GM19372 (cell line): ENCODE measurements at regions not wholly inside any gene's neighbourhood (a gene's known extent, or its start where the extent isn't known, plus 50 kb on each side); places are given as distances from the start of the nearest gene placed in this dataset.
"Not testable (repeated sequence)": the region's sequence is repeated elsewhere in the genome, so short reads cannot be mapped to it uniquely, and the experiment has no call there.

ENCODE experiments used
- ATAC-seq: cut with Tn5 transposase; IDR thresholded peaks from one replicate; pipeline ENCODE4 v1.9.1; 2021; ENCODE audit warnings: mild to moderate bottlenecking, low read depth, moderate library complexity; ENCODE audit not compliant: unreplicated experiment

DNA sequence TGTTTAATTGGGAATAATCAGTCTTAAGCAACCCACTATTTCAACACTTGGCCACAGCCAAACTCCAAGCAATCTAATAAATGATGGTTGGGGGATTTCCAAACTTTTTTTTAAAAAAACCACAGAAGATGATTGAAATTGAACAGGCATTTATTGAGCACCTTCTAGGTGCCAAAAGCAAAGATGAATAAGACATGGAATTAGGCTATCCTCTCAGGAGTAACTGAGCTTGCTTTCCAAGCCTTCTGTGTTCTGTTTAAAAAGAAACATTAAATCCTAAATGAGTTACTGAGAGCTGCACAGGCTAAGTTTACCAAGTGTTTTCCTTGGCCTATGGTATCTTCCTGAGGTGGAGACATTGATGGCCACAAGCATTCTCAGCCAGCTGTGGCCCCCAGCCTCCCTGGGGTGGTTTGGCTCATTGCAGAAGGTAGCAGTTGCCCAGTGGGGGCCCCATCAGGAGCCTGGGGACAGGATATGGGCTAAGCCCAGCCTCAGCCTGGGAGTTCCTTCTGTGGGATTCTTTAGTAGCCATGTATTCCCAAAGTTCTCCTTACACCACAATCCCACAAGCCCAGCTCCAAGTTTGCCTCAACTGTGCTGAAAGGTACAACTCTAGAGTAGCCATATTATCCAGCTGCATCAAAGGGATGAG lies 174.3 kb downstream of the C1D start:
- no peak for ATAC-seq

DNA sequence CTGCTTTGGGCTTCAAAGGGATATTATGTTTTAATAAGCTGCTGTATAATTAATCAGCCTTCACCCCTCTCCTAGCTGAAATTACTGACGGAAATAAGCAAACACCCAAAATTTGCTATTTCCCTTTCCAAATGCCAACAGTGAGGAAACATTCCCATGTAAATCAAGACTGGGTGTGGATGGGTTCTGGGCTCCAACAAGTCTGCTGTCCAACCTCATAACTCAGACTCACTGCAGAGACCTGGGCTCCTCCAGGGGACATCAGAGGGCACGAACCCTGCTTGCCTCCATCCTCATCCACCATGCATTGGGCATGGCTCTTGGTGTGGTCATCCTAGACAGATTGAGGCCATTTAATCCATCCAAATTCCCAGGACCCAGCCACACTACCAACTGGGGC lies 173.7 kb downstream of the C1D start:
- no peak for ATAC-seq

DNA sequence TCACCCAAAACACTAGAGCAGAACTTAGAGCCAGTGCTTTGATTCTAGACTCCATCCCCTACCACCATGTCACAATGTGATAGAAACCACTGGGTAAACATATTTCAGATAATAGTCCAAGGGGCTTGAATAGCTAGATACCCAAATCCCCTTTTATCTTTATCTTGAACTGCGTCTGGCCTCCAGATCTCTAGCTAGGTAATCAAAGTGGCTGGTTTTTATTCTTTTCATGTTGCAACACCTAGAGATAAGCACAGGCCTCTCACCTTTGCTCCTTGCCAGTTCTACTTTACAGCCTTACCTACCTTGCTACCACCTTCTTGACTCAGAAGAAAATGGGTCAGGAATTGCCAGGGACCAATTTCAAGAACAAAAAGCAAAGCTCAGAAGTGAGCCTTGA lies 171.2 kb downstream of the C1D start:
- ATAC-seq = no peak

DNA sequence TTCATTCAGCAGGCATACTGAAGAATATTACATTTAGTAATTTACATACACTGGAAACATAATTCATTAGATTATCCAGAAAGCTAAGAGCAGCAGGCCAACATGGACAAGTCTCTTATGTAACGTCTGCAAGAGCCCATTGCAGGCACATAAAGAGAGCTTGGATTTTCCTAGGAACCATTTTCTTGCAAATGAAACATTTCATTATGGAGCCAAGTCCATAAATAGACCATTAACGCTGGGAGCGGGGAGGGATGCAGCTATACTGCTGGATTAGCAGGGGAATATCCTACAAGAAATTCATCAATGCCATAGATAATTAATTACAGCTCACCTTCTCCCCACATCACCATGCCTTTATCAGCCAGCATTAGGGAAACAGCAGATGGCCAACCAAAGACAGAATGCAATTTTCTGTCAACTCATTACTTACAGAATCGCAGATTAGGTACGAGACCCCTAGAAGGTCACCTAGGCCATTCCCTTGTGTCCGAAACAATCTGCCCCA lies 170.4 kb downstream of the C1D start:
- no peak for ATAC-seq

DNA sequence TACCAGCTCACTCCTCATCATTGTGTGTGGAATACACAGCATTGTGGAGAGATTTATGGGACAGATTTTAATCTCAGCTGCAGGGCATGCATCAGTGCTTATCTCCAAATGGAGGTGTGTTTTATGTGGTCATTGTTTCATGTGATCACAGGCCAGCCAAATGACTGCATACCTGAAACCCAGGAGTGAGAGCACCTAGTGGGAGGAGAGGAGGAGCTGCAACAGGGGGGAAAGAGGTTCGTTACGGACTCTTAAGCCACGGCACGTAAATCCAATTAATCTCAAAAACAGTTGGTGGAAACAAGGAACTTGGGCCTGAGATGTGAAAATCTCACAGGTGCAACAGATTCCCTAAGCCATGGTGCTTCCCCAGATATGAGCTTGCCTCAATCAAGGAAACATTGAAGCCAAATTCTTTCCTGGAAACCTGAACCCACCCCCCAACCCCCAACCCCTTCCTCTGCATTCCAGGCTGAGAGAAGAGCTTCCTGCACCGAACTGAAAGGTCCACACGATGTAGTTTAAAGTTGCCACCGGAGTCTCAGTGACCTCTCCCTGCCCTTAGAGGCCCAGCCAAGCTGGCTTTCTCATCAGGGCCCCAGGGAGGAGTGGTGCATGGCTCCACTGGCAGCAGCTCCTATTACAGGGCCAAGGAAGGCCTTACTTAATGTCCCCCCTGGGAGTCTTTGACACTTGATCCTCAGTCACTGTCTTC lies 167.4 kb downstream of the C1D start:
- ATAC-seq = no peak

DNA sequence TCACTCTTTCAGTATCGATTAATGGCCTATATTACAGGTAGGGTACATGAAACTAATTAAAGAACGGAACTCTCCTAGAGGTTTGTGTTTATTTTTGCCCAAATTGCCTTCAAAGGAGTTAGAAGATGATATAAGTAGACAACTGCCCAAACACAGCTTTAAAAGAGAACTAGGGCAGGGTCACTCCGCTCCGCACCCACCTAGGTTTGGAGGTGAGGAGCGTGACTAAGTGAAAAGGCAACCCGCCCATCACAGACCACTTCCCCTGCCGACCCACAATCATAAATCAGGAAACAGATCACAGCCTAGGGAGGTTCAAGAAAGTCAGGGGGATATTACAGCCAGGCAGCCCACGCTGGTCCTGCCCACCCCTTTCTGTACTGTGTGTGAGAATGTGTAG lies 166.7 kb downstream of the C1D start:
- no peak for ATAC-seq

DNA sequence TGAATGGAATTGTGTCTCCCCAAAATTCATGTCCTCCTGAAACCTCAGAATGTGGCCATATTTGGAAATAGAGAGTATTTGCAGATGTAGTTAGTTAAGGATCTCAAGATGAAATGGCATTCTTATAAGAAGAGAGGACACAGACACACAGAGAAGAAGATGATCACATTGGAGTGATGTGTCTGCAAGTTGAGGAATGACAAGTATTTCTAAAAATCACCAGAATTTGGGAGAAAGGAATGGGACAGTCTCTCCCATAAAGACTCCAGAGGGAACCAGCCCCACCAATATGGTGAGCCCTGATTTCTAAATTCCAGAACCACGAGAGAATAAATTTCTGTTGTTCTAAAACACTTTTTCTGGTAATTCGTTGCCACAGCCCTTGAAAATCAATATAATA lies 166.3 kb downstream of the C1D start:
- no peak for ATAC-seq

DNA sequence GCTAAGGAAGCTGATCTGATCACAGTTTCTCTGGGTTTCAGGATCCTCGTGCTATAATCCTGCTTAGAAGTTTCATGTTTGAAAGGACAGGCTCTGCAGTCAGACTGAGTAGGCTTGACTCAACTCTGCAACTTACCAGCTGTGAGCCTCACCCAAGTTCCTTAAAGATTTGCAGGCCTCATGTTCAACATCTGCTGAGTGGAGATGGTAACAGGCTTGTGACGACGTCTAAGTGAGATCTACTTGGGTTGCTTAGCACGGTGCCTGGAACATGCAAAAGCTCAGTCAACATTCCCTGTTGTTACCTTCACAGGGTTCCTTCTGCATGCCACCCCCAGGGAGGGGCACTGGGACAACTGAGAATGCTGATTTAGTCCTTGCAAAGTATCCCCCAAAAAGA lies 164.2 kb downstream of the C1D start:
- no peak for ATAC-seq

DNA sequence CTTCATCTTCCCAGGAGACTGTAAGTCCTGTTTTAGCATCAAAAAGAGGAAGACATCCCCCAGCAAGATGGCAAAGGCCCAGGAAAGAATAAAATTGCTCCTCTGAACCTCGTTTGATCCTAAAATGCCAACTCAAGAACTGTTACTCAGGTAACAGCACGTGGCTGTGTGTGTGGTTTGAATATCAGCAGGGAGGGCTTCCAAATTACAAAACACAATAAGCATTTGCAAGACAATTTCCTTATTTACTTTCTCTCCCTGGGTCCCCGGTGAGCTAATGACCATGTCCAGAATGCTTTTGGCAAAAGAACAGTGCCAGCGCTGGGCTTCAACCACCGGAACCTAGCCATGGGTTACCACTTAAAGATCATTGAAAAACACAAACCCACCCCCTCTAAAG lies 163.6 kb downstream of the C1D start:
- no peak for ATAC-seq

DNA sequence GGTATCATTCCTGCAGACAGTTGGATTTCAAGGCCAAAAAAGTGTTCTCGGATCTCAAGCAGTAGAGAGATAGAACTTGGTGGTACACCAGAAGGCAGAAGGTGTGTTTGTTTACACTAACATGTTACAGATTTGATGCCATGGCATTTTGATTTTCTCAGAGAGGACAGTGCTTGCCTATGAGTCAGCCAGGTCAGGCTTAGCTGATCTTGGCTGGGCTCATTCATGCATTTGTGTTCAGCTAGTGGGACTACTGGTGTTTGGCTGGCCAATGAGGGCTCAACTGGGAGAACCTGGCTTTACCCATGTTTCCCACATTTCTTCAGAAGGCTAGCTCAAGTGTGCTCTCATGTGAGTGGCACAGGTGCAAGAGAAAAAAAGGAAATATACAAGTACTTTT lies 162.0 kb downstream of the C1D start:
- ATAC-seq = no peak

DNA sequence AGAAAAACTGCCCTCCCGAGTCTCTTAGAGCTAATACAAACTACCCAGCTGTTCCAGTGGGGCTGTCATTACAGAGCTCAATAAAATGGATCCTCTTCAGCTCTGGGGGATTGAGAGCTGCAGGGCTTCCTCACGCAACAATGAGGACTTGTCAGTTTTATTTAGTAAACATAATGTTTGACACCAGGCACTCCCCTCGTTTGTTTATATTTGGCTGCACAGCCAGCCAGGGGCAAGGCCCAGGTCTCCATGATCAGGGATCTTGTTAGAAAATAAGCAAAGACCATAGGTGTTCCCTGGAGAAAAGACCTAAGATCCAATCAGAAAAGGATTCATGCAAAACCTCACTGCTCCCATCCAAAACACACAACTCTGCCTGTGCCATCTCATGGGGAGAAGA lies 158.2 kb downstream of the C1D start:
- ATAC-seq = no peak

DNA sequence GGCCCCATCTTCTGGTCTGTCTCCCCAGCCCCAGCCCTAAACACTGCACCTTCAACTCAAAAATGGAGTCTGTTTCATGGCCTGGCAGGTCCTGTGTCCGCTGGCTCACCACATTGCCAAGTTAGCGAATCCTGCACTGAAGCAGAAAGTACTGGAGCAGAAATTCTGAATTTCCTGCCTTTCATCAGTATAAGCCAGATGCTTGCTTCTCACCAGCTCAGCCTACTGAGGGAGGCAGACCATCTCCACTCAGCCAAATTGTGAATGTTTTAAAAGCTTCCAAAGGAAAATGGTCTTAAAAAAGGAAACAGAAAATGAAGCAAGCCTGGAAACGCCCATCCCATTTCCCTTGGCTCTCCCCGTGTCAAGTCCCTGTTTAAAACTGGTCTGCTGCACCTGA lies 157.8 kb downstream of the C1D start:
- no peak for ATAC-seq

DNA sequence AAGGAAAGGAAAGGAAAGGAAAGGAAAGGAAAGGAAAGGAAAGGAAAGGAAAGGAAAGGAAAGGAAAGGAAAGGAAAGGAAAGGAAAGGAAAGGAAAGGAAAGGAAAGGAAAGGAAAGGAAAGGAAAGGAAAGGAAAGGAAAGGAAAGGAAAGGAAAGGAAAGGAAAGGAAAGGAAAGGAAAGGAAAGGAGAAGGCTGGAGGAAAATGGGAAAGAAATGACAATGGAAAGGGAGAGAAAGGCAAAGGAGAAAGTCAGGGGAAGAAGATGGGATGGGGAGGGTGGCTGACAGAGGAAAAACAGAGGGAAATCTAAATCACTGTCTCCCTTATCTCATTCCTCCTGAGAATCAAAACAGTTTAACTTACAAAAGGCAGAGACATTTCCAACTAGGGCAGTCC lies 156.3 kb downstream of the C1D start:
- not testable (repeated sequence) for ATAC-seq

DNA sequence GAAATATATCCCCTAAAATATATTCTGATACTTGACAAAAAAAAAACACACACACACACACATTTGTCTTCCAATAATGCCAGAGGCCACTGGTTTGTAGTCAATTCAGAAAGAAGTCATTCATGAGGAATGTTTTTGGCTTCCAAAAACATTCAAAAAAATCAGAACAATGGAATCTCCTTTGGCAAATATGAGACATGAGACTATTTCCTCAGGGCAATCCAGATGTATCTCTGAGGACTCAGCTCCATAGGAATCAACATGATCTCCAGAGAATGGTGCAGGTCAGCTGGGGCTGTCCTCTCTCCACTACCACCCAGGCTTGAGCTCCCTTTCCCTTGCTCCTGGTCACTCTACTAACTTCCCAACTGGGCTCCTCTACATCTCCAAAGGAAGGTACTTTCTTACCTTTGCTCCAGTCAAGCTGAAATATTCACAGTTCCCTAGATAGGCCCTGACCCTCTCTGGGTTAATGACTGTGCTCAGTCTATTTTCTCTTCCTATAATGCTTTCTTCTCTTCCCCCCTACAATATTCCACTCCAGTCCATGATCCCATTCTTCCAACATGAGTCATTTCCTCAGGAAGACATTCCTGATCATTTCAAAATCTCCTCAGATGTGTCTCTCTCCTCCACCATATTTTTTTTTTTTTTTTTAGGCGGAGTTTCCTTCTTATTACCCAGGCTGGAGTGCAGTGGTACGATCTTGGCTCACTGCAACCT lies 145.3 kb downstream of the C1D start:
- ATAC-seq = no peak

DNA sequence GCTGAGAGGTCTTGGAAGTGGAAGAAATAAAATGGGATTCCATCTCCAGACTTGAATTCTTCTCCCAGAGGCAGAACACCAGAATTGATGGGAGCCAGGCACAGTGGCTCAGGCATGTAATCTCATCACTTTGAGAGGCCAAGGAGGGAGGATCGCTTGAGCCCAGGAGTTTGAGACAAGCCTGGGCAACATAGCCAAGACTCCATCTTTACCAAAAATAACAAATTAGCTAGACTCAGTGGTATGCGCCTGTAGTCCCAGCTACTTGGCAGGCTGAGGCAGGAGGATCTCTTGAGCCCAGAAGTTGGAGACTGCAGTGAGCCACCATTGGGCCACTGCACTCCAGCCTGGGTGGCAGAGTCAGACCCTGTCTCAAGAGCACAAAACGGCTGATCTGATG lies 144.3 kb downstream of the C1D start:
- no peak for ATAC-seq

DNA sequence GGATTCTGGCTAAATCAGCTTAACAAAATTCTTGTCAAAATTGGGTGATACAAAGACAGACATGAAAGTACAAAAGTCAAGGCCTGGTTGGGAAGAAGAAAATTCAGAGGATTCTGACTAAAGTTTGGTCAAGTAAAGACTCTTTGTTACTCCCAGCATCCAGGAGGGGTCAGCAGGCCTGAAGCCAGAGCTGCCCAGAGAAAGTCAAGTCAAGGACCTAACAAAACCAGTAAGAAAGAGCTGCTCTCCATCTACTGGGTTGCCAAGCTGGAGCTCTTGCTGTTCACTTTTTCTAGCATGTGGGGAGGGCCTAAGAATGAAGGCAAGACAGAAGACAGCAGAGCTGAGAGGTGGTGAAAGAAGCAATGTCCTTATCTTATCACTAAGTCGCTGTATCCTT lies 143.3 kb downstream of the C1D start:
- no peak for ATAC-seq

DNA sequence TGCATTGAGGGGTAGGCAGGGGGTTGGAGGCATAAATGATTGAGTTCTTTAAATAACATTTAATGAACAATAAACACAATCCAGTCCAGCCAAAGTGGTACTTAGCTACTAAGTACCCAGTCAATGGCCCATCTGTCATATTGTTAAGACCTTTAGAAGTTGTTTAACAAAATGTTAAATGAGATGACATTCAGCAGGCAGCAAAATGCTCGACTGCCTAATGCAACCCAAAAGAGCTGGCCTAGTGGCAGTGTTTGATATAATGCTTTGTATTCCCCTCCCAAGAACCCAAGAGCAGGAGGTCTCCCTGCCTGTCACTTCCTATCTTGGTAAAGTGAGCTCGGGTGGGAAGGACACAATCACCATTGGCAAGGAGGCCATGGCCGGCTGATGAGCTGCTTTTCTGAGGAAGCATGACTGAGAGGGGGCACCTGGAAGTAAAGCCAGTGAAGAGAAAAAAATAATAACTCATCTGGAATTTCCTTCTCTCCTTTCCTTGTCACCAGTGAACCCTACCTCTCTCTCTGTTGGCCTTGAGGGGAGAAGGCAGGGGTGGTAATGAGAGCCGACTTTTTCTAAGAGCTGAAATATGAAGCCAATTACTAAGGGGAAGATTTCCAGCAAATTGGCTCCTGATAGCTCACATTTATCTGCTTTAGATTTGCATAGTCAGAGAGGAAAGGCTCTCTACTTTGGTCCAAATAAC lies 140.6 kb downstream of the C1D start:
- no peak for ATAC-seq

DNA sequence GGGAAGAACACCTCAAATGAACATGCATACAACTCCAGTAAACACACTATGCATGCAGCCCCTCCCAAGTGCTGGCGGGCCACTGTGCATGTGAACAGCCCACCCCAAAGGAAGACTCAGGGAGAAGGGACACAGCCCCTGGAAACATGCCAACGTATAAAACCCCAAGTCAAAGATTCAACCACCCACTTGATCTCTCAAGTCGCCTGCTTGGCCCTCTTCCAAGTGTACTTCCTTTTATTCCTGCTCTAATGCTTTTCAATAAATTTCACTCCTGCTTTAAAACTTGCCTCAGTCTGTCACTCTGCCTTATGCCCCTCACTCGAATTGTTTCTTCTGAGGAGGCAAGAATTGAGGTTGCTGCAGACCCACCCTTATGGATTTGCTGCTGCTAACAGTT lies 139.1 kb downstream of the C1D start:
- ATAC-seq = no peak

DNA sequence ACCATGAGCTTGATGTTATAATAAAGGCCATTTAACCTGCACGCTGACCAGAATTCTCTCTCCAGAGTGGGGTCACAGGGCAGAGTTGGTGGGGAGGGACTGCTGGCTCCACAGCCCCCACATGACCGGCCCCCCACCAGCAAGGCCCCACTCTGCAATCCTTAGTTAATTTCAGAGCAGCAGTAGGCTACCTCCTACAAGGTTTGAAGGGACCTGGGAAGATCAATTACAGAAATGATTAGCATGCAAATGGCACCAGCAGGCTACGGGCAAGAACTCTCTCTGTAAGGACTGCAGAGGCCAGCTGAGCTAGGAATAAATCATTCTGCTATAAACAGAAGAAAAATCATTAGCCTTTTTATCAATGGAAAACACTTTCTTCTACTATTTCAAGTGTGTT lies 135.3 kb downstream of the C1D start:
- no peak for ATAC-seq

DNA sequence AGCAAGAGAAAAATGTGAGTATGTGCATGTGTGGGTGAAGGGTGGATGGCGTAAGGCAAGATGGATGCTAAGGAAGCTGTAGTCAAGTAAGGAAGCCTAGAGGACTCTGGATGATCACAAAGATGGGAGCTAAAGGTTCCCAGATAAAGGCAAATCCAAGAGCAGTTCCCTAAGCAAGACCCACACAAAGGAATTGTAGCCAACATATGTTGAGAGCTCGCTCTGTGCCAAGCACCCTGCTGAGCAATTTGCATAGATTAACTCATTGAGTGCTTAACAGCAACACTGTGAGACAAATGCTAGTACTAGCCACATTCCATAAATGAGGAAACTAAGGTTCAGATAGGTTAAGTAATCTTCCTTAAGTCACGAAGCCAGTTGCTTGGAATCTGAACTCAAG lies 132.6 kb downstream of the C1D start:
- ATAC-seq = no peak

DNA sequence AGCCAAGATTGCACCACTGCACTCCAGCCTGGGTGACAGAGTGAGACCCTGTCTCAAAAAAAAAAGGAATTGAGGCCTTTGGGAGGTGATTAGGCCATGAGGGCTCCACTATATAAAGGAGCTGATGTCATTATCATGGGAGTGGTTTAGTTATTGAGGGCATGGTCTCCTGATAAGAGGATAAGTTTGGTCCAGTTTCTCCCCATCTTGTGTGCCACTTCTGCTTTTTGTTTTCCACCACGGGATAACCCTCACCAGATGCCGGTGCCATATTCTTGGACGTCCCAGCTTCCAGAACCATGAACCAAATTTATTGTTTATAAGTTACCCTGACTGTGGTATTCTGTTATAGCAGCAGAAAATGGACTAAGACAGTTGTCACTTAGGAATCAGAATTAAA lies 125.8 kb downstream of the C1D start:
- no peak for ATAC-seq
